ENCODE measurements at regions not wholly inside any gene's neighbourhood (a gene's known extent, or its start where the extent isn't known, plus 50 kb on each side); places are given as distances from the start of the nearest gene placed in this dataset.

DNA sequence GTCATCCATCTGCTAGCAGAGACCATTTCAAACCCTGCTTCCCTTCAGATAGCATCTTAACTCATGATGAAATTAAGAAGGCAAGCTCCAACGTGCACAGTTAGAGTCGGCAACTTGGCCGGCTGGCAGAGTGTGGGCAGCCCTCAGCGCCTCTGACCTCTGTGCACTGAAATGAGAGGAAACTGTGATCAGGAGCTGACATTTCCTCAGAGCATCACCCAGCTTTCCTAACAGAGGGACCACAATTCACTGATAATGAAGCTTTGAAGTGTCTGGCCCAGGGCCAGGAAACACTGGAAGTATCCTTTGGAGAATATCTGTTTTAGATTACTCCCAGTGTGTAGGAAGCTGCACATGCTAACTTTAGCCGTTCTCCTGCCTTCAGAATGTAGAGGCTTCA lies 145.0 kb upstream of the ZC3H11B start:
- no peaks in the 10 kb centered on the region for H3K9me3 ChIP-seq (ENCODE audit: low read depth, low read length)
- TF ChIP-seq FOXP2 (optimal IDR thresholded peaks at IDR 0.05; ENCODE audit: control extremely low read depth, extremely low read length, insufficient read depth) (no peak), EZH2 (IDR thresholded peaks at IDR 0.05) (no peak)

GRCh38 chr1:219755234-219755633 lies 142.3 kb upstream of the ZC3H11B start:
- Histone ChIP-seq H3K9ac (ENCODE audit: insufficient read length) (no peak overlapping the region), H3K4me3 (no peak overlapping the region), H3K27ac (no peak overlapping the region), H3K36me3 (ENCODE audit: insufficient read depth, low read length) (no peaks in the 10 kb centered on the region), H3K9me3 (ENCODE audit: low read depth, low read length) (no peaks in the 10 kb centered on the region)
- TF ChIP-seq POLR2AphosphoS5 (IDR thresholded peaks at IDR 0.05; ENCODE audit: borderline replicate concordance, low read depth, low read length): no peak
- no peak for TF ChIP-seq EZH2 (IDR thresholded peaks at IDR 0.05)
- TF ChIP-seq FOXP2 (optimal IDR thresholded peaks at IDR 0.05; ENCODE audit: control extremely low read depth, extremely low read length, insufficient read depth): no peak
- DNase-seq (ENCODE audit: low read depth, low spot score): no peak

More for the DNA sequence above, 145.0 kb upstream of the ZC3H11B start:
- Histone ChIP-seq H3K27ac (no peak overlapping the region), H3K9ac (ENCODE audit: insufficient read length) (no peak overlapping the region), H3K4me3 (no peak overlapping the region), H3K36me3 (ENCODE audit: insufficient read depth, low read length) (no peaks in the 10 kb centered on the region)
- no peak for DNase-seq (ENCODE audit: low read depth, low spot score)

DNA sequence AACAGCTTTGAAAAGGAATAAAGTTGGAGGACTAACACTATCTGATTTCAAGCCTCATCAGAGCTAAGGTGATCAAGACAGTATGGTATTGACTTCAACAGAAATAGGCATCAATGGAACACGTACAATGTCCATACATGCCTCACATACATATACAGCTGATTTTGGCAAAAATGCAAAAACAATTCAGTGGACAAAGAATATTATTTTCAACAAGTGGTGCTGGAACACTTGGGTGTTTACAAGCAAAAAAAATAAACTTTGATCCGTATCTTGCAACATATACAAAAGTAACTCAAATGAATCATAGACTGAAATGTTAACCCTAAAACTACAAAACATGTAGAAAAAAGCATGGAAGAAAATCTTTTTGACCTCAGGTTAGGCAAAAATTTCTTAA lies 141.9 kb upstream of the ZC3H11B start:
- H3K9me3 ChIP-seq (ENCODE audit: low read depth, low read length): no peaks in the 10 kb centered on the region
- no peak for TF ChIP-seq POLR2AphosphoS5 (IDR thresholded peaks at IDR 0.05; ENCODE audit: borderline replicate concordance, low read depth, low read length)
- TF ChIP-seq FOXP2 (optimal IDR thresholded peaks at IDR 0.05; ENCODE audit: control extremely low read depth, extremely low read length, insufficient read depth): no peak
- no peak for TF ChIP-seq EZH2 (IDR thresholded peaks at IDR 0.05)
- H3K4me3 ChIP-seq: no peak overlapping the region
- no peak overlapping the region for H3K9ac ChIP-seq (ENCODE audit: insufficient read length)
- no peak for DNase-seq (ENCODE audit: low read depth, low spot score)
- no peak overlapping the region for H3K27ac ChIP-seq
- H3K36me3 ChIP-seq (ENCODE audit: insufficient read depth, low read length): no peaks in the 10 kb centered on the region

- Histone ChIP-seq H3K9ac (ENCODE audit: insufficient read length) (no peak overlapping the region), H3K27ac (no peak overlapping the region), H3K9me3 (ENCODE audit: low read depth, low read length) (no peaks in the 10 kb centered on the region), H3K36me3 (ENCODE audit: insufficient read depth, low read length) (no peaks in the 10 kb centered on the region), H3K4me3 (no peak overlapping the region)
- TF ChIP-seq POLR2AphosphoS5 (IDR thresholded peaks at IDR 0.05; ENCODE audit: borderline replicate concordance, low read depth, low read length) (no peak), FOXP2 (optimal IDR thresholded peaks at IDR 0.05; ENCODE audit: control extremely low read depth, extremely low read length, insufficient read depth) (no peak), EZH2 (IDR thresholded peaks at IDR 0.05) (no peak)
- no peak for DNase-seq (ENCODE audit: low read depth, low spot score)
Measured at GRCh38 chr1:219753914-219754313, 141.0 kb upstream of the ZC3H11B start.

DNA sequence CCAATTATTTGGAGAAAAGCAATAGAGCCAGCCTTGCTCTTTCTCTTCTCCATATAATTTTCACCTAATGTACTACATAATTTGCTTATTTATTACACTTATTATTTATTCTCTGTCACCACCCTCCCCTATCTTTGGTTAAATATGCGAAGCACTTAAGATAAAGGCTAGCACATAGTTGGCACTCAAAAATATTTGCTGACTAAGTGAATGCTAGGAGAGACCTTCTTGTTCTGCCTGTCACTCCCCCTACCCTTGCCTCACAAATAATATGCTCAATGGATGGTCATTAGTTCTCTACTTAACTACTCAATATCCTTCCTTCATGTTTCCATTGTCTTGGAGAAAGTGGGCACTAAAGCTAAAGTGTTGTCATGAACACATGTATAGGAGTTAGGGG lies 139.7 kb upstream of the ZC3H11B start:
- H3K9me3 ChIP-seq (ENCODE audit: low read depth, low read length): no peaks in the 10 kb centered on the region
- H3K36me3 ChIP-seq (ENCODE audit: insufficient read depth, low read length): no peaks in the 10 kb centered on the region
- DNase-seq (ENCODE audit: low read depth, low spot score): no peak
- no peak overlapping the region for H3K4me3 ChIP-seq
- TF ChIP-seq FOXP2 (optimal IDR thresholded peaks at IDR 0.05; ENCODE audit: control extremely low read depth, extremely low read length, insufficient read depth) (no peak), EZH2 (IDR thresholded peaks at IDR 0.05) (no peak), POLR2AphosphoS5 (IDR thresholded peaks at IDR 0.05; ENCODE audit: borderline replicate concordance, low read depth, low read length) (no peak)
- no peak overlapping the region for H3K9ac ChIP-seq (ENCODE audit: insufficient read length)
- no peak overlapping the region for H3K27ac ChIP-seq

- no peak for DNase-seq (ENCODE audit: low read depth, low spot score)
- TF ChIP-seq FOXP2 (optimal IDR thresholded peaks at IDR 0.05; ENCODE audit: control extremely low read depth, extremely low read length, insufficient read depth) (no peak), POLR2AphosphoS5 (IDR thresholded peaks at IDR 0.05; ENCODE audit: borderline replicate concordance, low read depth, low read length) (no peak), EZH2 (IDR thresholded peaks at IDR 0.05) (no peak)
- Histone ChIP-seq H3K9me3 (ENCODE audit: low read depth, low read length) (no peaks in the 10 kb centered on the region), H3K36me3 (ENCODE audit: insufficient read depth, low read length) (no peaks in the 10 kb centered on the region), H3K9ac (ENCODE audit: insufficient read length) (no peak overlapping the region), H3K4me3 (no peak overlapping the region), H3K27ac (no peak overlapping the region)
Measured at GRCh38 chr1:219751870-219752507, 139.1 kb upstream of the ZC3H11B start.

GRCh38 chr1:219749370-219749769 lies 136.5 kb upstream of the ZC3H11B start:
- Histone ChIP-seq H3K9ac (ENCODE audit: insufficient read length) (no peak overlapping the region), H3K27ac (no peak overlapping the region), H3K4me3 (no peak overlapping the region), H3K9me3 (ENCODE audit: low read depth, low read length) (no peaks in the 10 kb centered on the region), H3K36me3 (ENCODE audit: insufficient read depth, low read length) (no peaks in the 10 kb centered on the region)
- TF ChIP-seq POLR2AphosphoS5 (IDR thresholded peaks at IDR 0.05; ENCODE audit: borderline replicate concordance, low read depth, low read length) (no peak), FOXP2 (optimal IDR thresholded peaks at IDR 0.05; ENCODE audit: control extremely low read depth, extremely low read length, insufficient read depth) (no peak), EZH2 (IDR thresholded peaks at IDR 0.05) (no peak)
- no peak for DNase-seq (ENCODE audit: low read depth, low spot score)

- H3K36me3 ChIP-seq (ENCODE audit: insufficient read depth, low read length): no peaks in the 10 kb centered on the region
- no peaks in the 10 kb centered on the region for H3K9me3 ChIP-seq (ENCODE audit: low read depth, low read length)
- H3K4me3 ChIP-seq: no peak overlapping the region
- H3K9ac ChIP-seq (ENCODE audit: insufficient read length): no peak overlapping the region
- no peak for TF ChIP-seq POLR2AphosphoS5 (IDR thresholded peaks at IDR 0.05; ENCODE audit: borderline replicate concordance, low read depth, low read length)
- TF ChIP-seq EZH2 (IDR thresholded peaks at IDR 0.05): no peak
- no peak for TF ChIP-seq FOXP2 (optimal IDR thresholded peaks at IDR 0.05; ENCODE audit: control extremely low read depth, extremely low read length, insufficient read depth)
- no peak for DNase-seq (ENCODE audit: low read depth, low spot score)
- no peak overlapping the region for H3K27ac ChIP-seq
Measured at GRCh38 chr1:219746141-219746540, 133.2 kb upstream of the ZC3H11B start.
